Stimulated activated CD4-positive, alpha-beta T cell treated with anti-CD3 and anti-CD28 coated beads, TNF-alpha, amount 100 ng/mL, for 48 hours (primary cell): ENCODE measurements at regions not wholly inside any gene's neighbourhood (a gene's known extent, or its start where the extent isn't known, plus 50 kb on each side); places are given as distances from the start of the nearest gene placed in this dataset.

Experiments
- DNase-seq, 3 donors: peaks; one replicate each; pipeline ENCODE4 v3.0.0-alpha.2; 2020; ENCODE audit warnings: low read depth in 3 of 3

DNA sequence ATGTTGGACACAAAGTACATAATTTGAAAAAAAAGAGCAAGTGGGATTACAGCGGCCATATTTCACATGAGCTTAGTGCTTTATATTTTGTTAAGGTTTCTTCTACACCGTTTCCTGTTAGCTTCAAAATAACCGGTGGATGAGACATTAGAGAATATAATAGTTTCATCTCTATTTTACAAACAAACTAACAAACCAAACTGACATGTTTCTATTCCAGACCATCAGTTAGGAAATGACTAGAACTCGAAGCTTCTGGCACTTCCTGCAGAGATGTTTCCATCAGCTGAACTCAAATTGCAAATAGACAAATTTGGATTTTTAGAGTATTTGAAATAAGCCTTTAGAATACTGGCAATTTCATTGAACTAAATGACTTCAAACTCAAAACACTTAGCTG lies 86.5 kb downstream of the MTRR start:
- DNase-seq, result no peak

DNA sequence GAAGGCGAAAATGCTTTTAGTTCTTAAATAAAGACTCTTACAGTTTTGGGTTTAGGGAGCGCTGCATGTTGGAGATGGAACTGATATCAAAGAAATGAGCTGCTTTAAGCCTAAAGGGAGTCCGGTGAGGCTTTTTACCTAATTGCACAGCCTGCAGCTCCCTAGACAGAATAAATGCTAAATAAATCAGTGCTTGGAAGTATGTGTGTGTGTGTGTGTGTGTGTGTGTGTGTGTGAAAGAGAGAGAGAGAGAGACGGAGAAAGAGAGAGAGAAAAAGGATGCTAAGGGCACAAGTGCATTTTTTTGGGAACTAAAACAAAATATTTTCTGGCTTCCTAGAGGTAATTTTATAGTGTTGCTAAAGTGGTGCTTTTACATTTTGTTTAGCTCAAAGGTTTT lies 88.4 kb downstream of the MTRR start:
- no peak for DNase-seq

DNA sequence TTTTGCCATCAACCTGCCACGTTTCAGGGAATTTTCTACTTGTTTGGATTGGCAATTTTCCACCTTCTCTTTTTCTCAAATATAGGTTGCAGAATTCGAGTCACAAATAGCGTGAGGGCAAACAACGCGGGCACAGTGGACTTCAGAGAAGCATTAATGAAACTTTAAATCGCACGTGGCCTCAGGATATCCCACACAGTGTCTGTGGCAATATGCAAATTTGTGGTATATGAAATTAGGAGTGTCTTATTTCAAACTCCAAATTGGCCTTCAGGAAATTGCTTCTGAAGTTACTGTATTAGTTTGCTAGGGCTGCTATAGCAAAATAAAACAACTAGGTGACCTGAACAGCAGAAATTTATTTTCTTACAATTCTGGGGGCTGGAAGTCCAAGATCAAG lies 91.2 kb downstream of the MTRR start:
- DNase-seq, result no peak

DNA sequence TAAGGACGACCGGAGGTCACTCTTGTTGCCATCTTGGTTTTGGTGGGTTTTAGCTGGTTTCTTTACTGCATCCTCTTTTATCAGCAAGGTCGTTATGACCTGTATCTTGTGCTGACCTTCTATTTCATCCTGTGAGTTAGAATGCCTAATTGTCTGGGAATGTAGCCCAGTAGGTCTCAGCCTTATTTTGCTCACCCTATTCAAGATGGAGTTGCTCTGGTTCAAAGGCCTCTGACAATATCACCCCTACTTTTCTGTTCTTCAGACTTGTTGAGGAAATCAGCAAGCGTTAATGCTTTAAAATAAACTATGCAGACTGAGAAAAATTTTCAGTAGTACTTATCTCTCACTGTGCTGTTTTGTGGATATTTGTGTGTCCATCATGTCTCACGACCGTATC lies 92.6 kb downstream of the MTRR start:
- DNase-seq, result no peak

DNA sequence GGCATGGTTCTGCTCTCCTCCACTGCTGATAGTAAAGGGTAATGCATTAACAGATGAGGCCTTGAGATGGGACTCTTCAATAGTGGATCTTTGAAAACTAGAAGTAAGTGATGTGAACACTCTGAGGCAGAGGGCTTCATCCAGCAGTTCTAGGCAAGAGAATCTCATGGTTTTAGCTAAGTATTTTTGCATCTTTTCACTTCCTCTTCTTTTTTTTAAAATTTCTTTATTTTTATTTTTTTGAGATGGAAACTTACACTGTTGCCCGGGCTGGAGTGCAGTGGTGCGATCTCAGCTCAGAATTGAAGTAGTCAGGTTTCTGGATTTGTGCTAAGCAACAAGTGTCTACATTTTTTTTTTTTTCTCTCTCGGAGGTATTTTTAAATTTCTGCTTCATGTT lies 101.9 kb downstream of the MTRR start:
- DNase-seq, result no peak

DNA sequence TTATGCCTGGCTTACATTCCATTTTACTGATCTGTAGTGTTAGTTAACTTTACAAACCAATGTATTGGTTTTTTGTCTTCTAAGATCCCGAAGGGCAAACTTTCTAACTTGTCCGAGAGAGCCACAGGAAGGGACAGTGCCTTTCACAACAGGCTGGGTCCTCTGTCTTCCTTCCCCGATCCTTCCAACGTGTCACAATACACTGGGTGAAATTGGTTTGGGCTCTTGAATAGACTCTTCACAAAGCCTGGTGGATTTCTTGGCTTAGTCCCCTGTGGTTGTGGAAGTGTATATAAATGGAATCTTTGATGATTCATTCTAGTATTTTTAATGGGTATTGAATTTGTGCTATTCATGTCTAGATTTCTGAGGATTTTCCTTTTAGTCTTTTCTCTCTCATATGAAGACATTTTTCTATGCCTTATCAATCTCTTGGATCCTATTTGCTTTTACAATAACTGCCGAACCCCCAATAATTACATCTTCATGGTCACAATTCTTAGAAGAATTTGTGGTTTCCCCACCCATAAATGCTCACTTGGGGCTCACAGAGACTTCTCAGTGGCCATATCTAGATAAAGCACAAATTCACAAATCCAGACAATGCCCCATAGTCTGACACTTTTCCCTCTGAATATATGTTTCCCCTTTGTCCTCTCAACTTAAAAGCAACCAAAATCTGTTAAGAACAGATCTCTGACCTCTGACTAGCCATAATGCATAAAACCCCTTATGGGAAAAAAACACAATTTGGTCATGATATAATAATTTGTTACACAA lies 107.7 kb downstream of the MTRR start:
- DNase-seq, result no peak

DNA sequence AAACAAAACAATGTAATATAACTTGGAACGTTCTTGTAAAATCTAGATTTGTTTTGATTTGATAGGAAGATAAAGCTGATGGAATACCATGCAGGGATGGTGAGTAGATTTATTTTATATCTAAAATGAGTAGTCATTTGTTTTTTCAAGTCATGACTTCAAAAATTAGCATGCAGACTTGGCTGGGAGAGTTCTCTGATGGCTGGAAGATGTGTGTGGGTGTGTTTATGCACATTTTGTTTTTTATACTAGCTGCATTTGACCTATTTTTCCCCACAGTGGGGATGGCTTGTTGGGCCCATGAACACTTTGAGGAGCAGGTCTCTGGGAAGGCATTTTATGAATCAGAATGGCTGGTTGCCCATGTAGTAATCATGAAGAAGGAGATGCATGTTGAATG lies 109.2 kb downstream of the MTRR start:
- DNase-seq, result no peak

DNA sequence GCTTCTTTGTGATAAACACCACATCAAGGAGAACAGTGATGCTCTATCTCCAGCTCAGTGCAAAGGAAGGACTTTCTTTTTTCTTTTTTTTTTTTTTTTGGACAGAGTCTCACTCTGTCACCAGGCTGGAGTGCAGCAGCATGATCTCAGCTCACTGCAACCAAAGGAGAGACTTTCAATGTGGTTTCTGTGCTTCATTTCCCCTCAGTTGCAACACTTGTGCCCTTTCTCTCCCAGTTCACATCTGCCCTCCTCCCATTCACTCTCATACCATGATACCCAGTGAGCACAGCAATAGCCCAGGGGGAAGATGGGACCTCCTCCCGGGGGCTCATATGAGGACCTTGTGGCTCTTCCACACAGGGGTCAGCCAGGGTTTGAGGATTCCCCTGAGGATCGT lies 110.0 kb downstream of the MTRR start:
- DNase-seq, result no peak

DNA sequence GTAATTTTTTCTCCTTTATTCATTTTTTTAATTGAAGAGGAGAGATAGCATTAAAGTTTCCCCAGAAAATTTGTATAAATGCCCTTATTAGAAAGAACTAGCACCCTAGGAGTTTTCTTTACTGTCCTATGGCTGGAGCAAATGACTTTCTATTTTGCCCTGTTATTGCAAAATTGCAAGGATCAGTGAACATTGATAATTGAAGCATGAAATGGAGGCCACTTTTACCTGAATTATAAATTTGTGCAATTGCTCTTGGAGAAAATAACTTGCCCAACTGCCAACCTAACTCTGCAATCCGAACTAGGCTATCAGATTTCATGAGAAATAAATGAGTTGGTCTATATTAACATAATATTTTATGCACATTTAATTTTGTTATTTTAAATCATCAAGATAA lies 111.9 kb downstream of the MTRR start:
- DNase-seq, result no peak

DNA sequence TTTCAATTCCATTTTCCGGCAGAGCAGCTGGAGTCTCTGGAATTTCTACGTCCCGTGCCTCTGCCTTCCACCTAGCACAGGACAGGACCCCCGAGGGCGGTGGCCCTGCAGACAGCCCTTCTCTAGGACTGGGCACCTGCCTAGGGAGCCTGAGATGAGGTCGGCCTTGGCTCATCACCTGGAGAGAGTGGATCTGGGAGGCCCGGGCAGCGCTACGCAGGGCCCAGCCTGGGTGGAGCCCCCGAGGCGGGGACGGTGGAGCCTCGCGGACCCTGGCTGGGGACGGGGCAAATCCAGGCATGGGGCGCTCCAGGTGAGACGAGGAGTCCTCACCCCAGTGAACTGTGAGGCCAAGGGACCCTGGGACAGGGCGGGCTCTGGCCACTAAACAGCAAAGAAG lies 114.5 kb downstream of the MTRR start:
- no peak for DNase-seq

DNA sequence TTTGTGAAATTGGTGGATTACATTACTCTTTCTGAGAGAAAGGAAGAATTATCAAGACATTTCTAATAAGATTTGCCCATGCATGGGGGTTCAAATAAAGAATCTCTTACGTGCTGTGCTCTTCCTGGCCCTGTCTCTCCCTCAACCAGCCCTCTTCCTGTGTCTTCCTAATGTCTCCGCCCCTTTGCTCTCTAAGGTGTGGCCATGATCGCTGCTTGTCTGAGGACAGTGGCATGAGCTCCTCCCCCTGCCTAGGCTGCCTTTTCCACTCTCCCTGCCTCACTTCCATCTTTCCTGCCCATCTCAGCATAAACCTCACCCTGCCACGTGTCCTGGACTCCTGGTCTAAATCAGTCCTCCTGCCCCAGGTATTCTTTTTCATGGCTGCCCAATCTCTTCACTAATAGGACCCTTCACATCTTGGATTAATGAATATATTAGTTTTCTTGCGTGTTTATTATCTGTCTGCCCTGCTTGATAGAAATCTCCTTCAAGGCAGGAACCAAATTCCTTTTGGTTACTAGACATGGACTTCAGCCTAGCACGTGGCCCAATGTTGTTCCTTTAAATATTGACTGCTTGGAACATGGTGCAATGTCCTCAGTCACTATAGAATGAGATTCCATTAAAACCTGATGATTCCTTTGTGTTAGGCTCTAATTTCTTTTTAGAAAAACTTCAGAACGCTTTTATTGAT lies 122.3 kb downstream of the MTRR start:
- no peak for DNase-seq

DNA sequence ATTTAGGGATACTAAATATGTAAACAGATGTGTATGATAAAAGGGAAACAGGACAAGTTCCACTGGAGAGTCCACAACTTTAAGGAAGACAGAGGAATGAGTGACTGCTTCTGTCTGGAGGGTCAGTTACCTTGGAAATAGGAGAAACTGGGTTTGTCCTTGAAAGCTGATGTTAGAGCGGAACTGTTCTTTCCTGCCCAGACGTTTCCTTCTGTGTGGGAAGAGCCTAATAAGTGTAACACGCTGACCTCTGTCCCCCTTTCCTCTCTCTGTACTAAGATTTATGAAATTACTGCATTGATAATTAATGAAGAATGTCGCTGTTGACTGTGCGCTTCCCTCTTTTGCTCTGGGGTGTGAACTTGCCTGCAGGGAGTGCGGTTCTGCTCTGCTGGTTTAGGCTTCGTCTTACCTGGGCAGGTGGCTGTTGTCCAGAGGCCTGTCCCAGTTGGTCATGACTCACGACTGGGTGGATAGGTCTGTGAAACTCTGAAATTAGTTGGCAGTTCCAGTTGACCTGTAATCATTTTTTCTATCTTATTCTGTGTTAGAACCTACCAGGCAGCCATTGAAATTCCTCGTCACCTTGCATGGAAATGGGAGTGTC lies 126.8 kb downstream of the MTRR start:
- no peak for DNase-seq

DNA sequence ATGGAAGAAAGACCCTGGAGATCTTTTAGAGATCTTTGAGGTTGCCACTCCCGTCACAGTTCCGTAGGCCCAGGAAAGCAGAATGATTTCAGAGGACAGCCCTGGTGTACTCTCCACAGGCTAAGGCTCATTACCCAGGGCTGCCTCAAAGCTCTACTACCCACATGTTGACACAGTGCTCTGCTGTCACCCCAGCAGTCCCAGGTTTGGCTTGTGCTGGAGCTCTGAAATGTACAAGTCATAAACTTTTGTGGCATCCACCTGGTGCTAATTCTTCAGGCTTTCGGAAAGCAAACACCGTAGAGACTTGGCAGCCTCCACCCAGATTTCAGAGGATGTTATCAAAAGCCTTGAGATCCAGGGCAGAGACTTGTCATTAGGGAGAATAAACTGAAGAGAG lies 136.5 kb downstream of the MTRR start:
- DNase-seq, result no peak

DNA sequence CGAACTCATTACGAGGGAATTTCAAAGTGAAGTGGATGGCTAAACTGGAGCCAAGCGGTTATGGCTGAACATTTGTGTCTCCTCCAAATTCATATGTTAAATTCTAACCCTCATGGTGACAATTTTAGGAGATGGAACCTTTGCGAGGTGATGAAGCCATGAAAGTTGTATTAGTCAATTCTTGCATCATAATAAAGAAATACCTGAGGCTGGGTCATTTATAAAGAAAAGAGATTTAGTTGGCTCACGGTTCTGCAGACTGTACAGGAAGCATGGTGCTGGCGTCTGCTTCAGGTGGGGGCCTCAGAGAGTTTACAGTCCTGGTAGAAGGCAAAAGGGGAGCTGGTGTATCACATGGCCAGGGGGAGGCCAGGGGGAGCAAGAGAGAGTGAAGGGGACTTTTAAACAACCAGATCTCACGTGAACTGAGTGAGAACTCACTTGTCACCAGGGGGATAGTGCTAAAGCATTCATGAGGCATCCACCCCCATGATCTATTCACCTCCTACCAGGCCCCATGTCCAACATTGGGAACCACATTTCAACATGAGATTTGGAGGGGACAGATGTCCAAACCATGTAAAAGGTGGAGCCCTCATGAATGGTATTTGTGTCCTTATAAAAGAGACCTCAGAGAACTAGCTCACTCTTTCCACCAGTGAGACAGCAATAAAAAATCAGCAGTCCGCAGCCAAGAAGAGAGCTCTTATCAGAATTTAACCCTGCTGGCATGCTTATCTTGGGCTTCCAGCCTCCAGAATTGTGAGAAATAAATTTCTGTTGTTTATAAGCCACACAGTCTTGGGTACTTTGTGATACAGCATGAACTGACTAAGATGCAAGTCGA lies 143.4 kb downstream of the MTRR start:
- no peak for DNase-seq

DNA sequence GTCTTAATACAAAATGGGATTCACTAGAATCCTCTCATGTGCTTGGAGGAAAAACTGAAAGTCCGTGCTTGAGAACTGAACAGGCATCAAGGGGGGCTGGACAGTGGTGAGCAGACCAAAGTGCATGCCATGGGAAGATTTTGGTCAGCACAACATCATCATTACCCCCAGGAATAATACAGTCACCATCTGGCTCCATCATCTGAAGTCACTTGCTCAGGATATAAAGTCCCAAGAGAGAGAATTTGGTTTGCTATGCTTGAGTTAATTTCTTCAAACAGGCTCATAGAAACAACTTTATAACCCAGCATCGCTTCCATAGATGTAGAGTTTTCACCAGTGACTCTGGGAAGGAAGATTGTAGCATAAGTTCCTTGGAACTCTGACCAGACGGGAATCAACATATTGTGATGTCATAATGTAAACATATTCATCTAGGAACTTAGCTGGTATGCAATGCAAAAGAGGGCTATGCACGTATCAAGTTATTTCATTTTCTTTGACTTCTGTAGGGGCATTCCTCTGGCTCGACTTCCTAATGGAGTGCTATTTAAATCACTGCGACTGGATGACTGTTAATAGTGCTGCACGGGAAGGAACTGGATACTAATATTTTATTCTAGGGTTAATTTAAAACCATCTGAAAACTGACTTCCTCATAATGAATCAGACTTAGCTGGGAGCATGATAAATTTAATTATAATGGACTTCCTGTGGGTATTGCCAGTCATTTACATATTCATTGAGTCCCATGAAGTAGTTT lies 145.2 kb downstream of the MTRR start:
- no peak for DNase-seq

DNA sequence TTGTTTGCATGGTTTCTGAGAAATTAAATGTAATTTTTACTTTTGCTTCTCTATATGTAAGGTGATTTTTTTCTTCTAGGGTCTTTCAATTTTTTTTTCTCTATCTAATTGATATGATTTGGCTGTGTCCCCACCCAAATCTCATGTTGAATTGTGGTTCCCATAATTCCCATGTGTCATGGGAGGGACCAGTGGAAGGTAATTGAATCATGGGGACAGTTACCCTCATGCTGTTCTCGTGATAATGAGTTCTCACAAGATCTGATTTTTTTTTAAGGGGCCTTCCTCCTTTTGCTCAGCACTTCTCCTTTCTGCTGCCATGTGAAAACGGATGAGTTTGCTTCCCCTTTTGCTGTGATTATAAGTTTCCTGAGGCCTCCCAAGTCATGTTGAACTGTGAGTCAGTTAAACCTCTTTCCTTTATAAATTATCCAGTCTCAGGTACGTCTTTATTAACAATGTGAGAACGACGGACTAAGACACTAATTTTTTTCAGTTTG lies 150.8 kb downstream of the MTRR start:
- DNase-seq, result no peak

DNA sequence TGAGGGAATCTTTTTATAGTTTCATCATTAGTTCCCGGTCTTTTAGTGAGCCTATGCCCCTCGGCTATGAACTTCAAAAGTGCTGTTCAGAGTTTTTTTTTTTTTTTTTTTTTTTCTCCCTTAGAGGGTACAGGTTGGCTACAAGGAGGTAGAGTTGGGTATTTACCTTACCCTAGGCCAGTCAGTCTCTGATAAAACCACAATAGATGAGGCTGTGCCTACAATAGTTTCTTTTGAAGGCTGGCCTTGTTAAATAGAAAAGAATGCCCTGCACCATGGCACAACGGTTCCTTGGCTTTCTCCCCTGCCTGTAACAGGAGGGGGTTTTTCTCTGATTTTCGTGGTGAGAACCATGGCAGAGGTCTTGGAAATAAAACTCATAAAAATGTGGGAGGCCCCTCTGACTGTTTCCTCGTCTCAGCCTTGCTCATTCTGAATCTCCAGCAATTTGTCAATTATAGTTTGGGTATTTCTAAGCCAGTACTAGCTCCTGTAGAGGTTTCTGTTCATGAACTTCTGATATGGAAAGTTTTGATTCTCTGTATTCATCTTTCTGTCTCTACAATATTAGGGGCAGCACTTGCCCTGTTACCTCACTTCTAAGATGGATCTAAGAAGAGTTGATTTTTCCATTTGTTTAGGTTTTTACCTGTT lies 152.0 kb downstream of the MTRR start:
- no peak for DNase-seq

DNA sequence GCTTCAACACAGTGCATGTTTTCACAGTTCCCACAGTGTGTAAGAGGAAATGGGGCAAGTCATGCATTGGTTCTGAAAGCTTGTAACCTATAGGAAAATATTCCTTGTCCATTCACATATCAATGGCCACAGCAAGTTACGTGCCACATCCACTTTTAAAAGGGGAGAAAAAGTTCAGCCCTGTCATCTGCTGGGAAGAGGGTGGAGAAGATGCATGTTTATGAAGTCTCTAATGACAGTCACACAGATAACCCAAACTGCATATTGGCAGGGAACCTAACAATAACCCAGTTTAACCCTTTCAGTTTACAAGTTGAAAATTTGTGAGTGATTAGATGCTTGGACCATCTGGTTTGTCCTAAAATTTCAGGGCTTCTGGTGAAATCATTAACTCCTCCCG lies 159.3 kb downstream of the MTRR start:
- no peak for DNase-seq

DNA sequence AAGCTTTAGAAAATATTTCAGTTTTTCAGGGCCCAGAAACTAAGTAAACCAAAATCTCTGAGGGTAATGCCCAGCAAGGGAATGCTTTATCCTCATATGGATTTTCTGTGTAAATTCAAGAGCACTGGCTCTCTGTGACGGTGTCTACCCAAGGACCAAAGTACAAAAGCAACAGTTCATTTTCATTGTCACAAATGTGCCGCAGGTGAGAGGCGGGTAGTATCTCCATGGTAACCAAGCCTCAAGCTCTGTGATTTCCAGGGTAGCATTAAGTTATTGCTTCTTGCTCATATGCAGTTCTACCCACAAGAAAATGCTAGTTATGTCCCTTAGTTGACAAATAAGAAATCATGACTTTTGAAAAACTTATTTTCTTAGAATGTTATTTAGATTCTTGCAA lies 164.3 kb downstream of the MTRR start:
- no peak for DNase-seq

DNA sequence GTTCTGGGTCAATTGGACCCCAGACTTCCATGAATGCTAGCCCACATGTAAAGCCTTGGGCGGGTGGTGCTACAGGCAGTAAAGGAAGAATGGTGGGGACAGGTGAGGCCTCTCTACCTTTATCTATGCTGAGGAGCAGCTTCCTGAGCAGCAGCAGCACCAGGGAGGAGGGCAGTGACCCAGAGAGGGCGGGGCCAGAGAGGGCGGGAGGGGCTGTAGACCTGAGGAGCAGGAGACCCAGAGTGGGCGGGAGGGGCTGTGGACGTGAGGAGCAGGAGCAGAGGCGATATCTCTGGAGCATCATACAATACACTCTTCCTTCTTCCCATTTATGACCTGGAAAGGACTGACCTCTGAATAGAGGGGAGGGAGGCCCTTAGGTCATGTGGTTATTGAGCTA lies 165.9 kb downstream of the MTRR start:
- no peak for DNase-seq

DNA sequence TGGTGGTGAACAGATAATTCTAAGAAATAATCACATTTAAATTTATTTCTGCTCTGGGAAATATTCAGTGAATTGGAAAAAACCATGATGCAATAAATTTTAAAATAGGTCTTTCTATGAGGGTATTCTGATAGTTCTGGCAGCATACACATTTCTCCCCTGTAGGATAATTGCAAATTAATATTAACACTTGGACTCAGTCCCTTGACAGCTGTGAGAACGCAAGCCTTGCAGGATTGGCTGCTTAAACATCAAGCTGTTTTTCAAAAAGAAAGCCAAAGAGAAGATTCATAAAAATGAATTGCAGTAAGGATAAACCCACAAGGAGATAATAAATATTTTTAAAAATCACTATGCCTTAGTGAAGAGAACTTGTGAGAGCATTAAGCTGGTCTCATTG lies 180.0 kb downstream of the MTRR start:
- DNase-seq, result no peak
